NCI-H2029 treated with DMSO at 0.1 percent for 48 hours (cell line): ENCODE measurements at regions not wholly inside any gene's neighbourhood (a gene's known extent, or its start where the extent isn't known, plus 50 kb on each side); places are given as distances from the start of the nearest gene placed in this dataset.
"Not testable (repeated sequence)": the region's sequence is repeated elsewhere in the genome, so short reads cannot be mapped to it uniquely, and the experiment has no call there.

Source experiments
- DNase-seq: peaks from one replicate; lab custom pipeline; 2025; lab: John Stamatoyannopoulos, UW

DNA sequence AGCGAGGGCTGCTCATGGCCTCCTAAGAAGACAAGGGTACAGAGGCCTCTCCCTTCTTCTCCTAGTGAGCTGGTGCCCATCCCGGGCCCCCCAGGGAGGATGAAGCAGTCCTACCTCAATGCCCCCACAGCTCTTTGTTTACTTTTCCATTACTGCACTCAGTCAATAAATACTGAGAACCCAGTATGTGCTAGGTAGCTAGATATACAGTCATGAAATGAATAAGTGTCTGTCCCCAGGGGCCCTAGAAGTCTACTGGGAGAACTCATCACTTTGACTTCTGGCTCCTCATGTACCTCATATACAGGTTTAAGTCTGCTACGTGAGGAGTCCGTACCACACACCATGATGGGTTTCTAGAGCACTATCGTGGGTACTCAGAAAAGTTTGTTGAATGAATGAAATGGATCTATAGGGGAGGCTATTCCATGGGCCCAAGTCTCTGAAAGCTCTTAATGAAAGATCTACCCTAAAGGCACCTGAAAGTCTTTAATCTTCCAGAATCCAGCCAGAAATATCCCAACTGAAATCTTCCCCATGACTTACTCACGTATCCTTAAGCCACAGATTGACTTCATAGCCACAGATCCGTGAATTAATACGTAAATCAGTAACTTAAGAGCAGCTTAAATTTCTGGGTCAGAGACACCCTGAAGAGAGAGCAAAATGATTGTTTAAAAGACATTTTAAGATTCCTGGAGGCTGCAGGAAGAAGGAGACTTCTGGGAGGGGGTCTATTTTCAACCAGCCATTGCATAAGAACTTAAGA, 51.6 kb upstream of the POMP start:
- no peak for DNase-seq

GRCh38 chr13:28606466-28606865, 52.5 kb upstream of the POMP start:
- DNase-seq: no peak

- not testable (repeated sequence) for DNase-seq
Measured at GRCh38 chr13:28605147-28605546, 53.8 kb upstream of the POMP start.

DNA sequence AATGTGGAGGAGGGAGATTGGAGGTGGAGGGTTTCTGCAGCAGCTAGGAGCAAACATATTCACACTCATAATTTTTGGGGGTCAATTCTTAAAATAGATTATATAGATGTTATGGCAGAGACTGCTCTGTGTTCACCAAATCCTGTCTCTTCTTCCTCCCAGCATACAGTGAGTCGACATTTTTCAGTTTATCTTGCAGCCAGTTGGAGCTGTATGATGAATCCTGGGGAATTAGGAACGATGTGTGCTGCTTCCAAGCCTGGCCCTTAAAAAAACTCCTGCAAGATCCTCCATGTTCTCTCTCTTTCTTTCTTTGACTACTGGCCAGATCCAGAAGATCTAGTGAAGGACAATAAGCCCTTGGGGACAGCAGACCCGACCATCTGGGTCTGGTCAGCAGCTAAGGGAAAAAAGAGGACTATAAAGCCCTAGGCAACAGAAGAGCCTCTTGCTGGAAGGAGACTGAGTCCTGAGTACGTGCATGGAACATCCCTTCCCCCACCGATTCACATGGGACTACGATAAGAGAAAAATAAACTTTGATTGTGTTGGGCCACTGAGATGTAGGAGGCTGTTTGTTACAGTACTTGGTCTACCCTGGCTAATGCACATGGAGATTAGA, 55.8 kb upstream of the POMP start:
- DNase-seq: no peak

- DNase-seq: no peak
Measured at GRCh38 chr13:28602580-28602979, 56.4 kb upstream of the POMP start.

GRCh38 chr13:28601581-28601980, 57.3 kb upstream of the POMP start:
- no peak for DNase-seq

- no peak for DNase-seq
Measured at GRCh38 chr13:28597641-28598040, 61.3 kb upstream of the POMP start.

DNA sequence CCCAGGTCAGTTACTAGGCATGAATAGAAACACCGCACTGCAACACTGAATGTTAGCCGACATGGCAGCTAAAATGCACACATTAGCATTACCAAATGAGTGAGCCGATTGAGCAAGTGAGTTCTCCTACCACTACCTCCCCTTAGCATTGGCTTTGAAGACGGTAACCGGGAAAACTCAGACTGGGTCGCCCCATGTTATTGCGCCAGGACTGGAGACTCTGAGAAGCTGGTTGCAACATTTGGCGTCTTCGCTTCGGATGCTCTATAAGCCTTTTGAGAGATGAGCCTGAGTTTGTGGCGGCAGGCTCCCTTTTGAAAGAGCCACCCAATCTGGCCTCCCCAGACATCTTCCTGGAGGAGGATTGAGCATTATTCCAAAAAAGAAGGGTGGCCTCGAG, 68.5 kb upstream of the POMP start:
- no peak for DNase-seq

DNA sequence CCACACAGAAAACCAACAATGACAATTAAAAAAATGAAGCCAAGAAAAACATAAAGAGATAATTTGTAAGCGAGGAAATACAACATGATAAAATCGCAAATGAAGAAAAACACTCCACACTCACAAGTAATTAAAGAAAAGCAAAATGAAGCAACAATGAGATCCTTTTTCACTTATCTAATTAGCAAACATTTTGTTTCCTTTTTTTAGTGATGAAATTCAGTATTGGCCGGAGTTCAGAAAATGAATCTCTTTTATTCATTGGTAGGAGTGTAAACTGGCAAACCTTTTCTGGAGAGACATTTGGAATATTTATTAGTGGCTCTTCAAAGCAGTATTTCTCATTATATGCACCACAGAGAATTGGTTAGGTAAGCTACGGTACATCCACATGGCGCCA, 70.6 kb upstream of the POMP start:
- no peak for DNase-seq

- no peak for DNase-seq
Measured at GRCh38 chr13:28587174-28587540, 71.8 kb upstream of the POMP start.

GRCh38 chr13:28586439-28587173, 72.3 kb upstream of the POMP start:
- DNase-seq: no peak

GRCh38 chr13:28585561-28585960, 73.4 kb upstream of the POMP start:
- DNase-seq: no peak

DNA sequence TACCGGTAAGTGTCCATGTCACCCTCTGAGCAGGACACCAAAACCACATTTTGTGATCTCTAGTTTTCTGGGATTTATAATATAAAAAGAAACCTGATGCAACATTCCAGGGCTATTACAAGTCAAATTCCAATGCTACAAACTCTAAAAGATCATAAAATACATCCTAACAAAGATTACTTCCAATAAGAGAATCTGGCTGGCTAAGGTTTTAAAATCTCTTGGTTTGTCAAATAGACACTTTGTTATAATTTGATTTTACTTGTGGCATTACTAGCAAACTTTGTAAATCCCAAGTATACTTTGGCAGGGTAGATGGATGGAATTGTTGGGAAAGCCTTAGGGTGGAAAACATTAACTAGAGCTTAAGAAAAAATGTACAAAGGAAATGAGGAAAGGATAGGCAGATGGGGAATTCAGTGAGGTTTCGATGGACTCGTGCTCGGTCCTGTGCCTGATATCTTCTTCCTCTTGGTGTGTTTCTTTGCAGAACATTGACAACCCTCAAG, 74.0 kb upstream of the POMP start:
- no peak for DNase-seq

- DNase-seq: no peak
Measured at GRCh38 chr13:28583651-28584091, 75.3 kb upstream of the POMP start.

DNA sequence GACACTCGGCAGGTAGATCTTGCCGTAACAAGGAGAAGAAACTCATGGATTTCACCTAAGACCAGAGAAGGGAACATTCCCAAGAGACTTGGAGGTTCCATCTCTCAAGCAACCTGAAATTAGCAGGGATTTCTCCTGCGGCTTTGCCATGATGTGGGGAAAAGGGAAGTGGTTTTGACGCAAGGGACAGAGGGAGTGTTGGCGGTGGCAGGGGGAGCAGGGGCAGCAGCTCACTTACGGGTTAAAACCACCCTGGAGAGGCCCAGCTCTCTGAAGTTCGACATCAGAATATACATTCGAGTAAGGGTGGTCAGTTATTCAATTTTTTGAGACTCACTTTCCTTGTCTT, 76.1 kb upstream of the POMP start:
- no peak for DNase-seq

DNA sequence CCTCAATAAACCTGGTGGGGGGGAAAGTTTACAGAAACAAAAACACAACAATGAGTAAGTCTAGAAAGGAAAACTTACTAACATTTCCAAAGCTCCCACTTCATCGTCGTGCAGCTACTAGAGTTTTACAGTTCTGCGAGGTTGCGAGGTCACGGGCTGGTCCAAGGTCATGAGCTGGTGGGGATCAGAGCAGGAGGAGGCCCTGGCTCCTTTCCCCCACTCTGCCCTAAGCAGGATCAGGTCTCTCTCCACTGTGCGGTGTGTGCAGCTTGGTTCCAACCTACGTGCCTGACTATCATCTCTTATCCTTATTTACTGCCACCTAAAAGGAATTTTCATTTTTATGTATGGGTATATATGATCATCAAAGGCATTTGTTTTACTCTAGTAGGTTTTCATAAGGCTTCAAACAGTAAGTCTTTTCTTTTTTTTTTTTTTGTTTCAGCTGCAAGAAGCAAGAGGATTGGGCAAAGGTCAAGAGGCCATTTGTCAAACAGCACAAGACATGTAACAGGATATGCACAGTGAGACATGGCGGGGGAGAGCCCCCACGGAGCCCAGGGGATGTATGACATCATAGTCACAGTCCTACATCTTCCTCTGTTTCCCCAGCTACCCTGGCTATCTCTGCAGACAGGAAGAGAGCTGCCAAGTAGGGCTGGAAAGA, 76.6 kb upstream of the POMP start:
- no peak for DNase-seq

DNA sequence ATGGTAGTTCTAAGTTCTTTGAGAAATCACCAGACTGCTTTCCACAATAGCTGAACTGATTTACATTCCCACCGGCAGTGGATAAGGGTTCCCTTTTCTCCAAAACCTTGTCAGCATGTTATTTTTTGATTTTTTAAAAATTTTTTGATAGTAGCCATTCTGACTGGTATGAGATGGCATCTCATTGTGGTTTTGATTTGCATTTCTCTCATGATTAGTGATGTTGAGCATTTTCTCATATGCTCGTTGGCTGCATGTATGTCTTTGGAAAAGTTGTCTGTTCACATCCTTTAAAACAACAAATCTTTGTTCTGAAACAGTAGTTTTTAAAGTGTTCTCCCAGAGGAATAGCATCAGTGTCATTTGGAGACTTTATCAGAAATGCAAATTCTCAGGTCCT, 77.5 kb upstream of the POMP start:
- DNase-seq: no peak

GRCh38 chr13:28579736-28580135, 79.2 kb upstream of the POMP start:
- DNase-seq: no peak

DNA sequence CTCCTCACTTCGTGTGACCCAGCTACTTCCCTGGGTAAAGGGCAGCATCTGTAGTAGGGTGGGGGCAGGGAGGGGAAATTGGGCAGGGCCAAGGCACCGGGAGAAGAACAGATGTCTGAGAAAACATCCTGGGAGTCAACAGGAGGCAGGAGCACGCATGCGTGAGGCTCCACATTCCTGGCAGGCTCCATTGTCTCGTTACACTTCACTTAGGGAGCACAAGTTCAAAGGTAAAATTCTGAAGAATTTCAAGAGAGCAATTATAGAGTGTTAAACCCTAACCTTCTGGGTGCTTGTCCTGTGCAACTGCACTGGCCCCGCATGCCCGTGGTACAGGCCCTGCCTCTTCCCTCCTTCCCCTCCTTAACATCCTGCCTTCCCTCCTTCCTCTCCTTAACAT, 79.6 kb upstream of the POMP start:
- DNase-seq: no peak

DNA sequence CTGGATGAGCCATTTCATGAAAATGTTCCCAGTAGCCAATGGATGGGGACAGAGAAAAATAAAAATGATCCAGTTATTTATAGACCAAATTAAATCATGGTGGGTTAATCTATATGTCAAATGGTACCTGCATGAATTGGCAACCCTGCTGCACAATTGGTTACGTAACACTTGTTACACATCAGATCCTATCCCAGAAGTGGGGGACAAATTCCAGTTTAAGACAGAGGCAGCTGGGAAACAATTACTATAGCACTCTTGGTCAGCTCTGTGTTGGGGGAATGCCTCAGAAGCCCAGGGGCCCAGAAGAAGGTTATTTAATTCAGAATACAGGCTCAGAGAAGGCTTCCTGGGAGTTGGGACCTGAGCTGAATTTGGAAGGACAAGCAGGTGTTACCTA, 81.1 kb upstream of the FLT1 start:
- DNase-seq: no peak

- no peak for DNase-seq
Measured at GRCh38 chr13:28575200-28575599, 80.3 kb upstream of the FLT1 start.

- no peak for DNase-seq
Measured at GRCh38 chr13:28574617-28575142, 79.8 kb upstream of the FLT1 start.
